DOHH2 (cell line): ENCODE measurements at regions not wholly inside any gene's neighbourhood (a gene's known extent, or its start where the extent isn't known, plus 50 kb on each side); places are given as distances from the start of the nearest gene placed in this dataset.
"Not testable (repeated sequence)": the region's sequence is repeated elsewhere in the genome, so short reads cannot be mapped to it uniquely, and the experiment has no call there.

Experiments
- H3F3A ChIP-seq: fragments of 200-600 bp; sonication (generic), shearing (Covaris generic); 2 replicates; pipeline ENCODE4 v1.6.0; 2016; ENCODE audit warnings: antibody characterized with exemption, mild to moderate bottlenecking; ENCODE audit not compliant: control insufficient read depth, insufficient read depth
- H3K27ac ChIP-seq: fragments of 200-600 bp; sonication (generic); 2 replicates; pipeline ENCODE4 v1.5.1; 2014; ENCODE audit warnings: low read depth, mild to moderate bottlenecking, low read length, moderate library complexity
- H3K27me3 ChIP-seq: fragments of 200-600 bp; sonication (generic); 2 replicates; pipeline ENCODE4 v1.6.1; 2014; ENCODE audit warnings: mild to moderate bottlenecking, low read length, mixed read lengths; ENCODE audit not compliant: control insufficient read depth
- H3K36me3 ChIP-seq: fragments of 200-600 bp; sonication (generic); 2 replicates; pipeline ENCODE4 v1.6.1; 2014; ENCODE audit warnings: mild to moderate bottlenecking, low read length, moderate library complexity, mixed read lengths; ENCODE audit not compliant: control insufficient read depth
- H3K4me1 ChIP-seq: fragments of 200-600 bp; sonication (generic); 2 replicates; pipeline ENCODE4 v1.6.1; 2014; ENCODE audit warnings: mild to moderate bottlenecking, low read length, mixed read lengths; ENCODE audit not compliant: control insufficient read depth
- H3K4me2 ChIP-seq: fragments of 200-600 bp; sonication (generic); 2 replicates; pipeline ENCODE4 v1.6.0; 2014; ENCODE audit warnings: mild to moderate bottlenecking, low read length, moderate library complexity
- H3K4me3 ChIP-seq: fragments of 200-600 bp; sonication (generic); 2 replicates; pipeline ENCODE4 v1.5.1; 2014; ENCODE audit warnings: mild to moderate bottlenecking, low read length, mixed read lengths
- H3K79me2 ChIP-seq: fragments of 200-600 bp; sonication (generic); 2 replicates; pipeline ENCODE4 v1.6.1; 2014; ENCODE audit warnings: mild to moderate bottlenecking, low read length, mixed read lengths; ENCODE audit not compliant: control insufficient read depth
- H3K9me2 ChIP-seq: fragments of 200-600 bp; sonication (generic); replicated peaks from 2 replicates; pipeline ENCODE4 v1.6.1; 2014; ENCODE audit warnings: mild to moderate bottlenecking, low read length, mixed read lengths; ENCODE audit not compliant: control insufficient read depth
- H3K9me3 ChIP-seq: fragments of 200-600 bp; sonication (generic); 2 replicates; pipeline ENCODE4 v1.6.1; 2014; ENCODE audit warnings: antibody characterized with exemption, low read length, mixed read lengths; ENCODE audit not compliant: control insufficient read depth, insufficient read depth
- H4K20me1 ChIP-seq: fragments of 200-600 bp; sonication (generic); 2 replicates; pipeline ENCODE4 v1.6.0; 2014; ENCODE audit warnings: low read depth, mild to moderate bottlenecking, antibody characterized with exemption, low read length, moderate library complexity; ENCODE audit not compliant: control insufficient read depth, insufficient read depth
- CTCF ChIP-seq: fragments of 200-600 bp; sonication (generic); IDR thresholded peaks from one replicate; pipeline ENCODE4 v1.5.1; 2014; ENCODE audit warnings: antibody characterized with exemption, mild to moderate bottlenecking, low read depth, low read length; ENCODE audit not compliant: poor library complexity, severe bottlenecking
- EZH2phosphoT487 ChIP-seq: fragments of 200-600 bp; sonication (generic); IDR thresholded peaks from 2 replicates; pipeline ENCODE4 v1.6.1; 2017; ENCODE audit warnings: borderline replicate concordance, mild to moderate bottlenecking, antibody characterized with exemption, low read length, moderate library complexity, mixed read lengths

DNA sequence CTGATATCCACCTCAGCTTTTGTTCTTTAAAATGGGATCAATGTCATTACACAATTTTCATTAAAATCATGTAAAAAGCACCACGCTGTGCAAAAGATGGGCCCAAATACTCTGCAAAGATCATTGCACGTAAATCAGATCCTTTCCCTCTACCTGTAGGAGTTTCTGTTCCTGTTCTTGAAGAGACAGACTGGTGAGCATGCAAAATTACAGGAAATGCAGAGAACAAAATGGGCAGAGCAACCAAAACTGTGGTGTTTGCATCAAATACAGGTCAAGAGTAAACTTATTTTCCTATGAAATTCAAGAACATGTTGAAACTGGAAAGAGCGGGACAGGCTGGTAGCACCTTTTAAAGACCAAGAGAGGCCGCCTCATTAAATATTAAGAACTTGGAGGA, 294.9 kb upstream of the ADGRL2 start:
- Histone ChIP-seq H3F3A (no peaks in the 10 kb centered on the region), H3K27me3 (no peaks in the 10 kb centered on the region), H3K27ac (no peak overlapping the region), H3K4me3 (no peak overlapping the region), H3K4me2 (no peak overlapping the region), H3K9me3 (no peaks in the 10 kb centered on the region), H4K20me1 (no peaks in the 10 kb centered on the region), H3K79me2 (no peaks in the 10 kb centered on the region), H3K9me2 (no peaks in the 10 kb centered on the region), H3K36me3 (no peaks in the 10 kb centered on the region), H3K4me1 (peaks cover 6% of the 10 kb centered on the region)
- TF ChIP-seq EZH2phosphoT487 (no peak), CTCF (no peak)

DNA sequence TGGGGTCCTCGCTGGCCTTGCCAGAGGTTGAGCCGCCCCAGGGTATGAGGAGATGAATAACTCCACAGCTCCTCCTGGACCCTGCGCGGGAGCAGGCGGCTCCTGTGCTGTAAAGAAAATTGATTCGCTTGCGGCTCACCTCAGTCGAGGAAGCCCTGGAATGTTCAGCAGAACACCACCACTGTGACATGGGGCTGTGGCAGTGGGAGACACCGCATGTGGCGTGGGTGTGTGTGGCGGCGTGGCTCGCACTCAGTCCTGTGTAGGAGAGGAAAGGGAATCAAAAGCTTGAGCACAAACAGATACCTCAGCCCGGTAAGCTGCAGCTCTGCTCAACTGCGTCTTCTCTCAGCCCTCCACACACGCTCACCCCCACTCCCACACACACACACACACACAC, 295.9 kb upstream of the ADGRL2 start:
- H4K20me1 ChIP-seq, H3K9me2 ChIP-seq, H3K9me3 ChIP-seq, H3K4me2 ChIP-seq, H3F3A ChIP-seq, H3K4me3 ChIP-seq, H3K79me2 ChIP-seq, H3K36me3 ChIP-seq, H3K27ac ChIP-seq, H3K27me3 ChIP-seq, H3K4me1 ChIP-seq: not testable (repeated sequence)

DNA sequence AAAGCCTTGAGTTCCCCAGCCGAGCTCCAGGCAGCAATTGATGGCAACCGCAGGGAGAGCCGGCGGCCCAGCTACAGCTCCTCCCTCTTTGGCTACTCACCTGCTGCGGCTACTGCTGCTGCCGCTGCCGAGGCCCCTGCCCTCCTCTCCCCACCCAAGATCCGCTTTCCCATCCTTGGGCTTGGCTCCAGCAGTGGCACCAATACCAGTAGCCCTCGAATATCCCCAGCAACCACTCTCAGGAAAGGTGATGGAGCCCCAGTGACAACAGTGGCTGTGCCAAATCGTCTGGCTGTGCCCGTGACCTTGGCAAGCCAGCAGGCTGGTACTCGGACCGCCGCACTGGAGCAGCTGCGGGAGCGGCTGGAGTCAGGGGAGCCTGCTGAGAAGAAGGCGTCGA, 298.0 kb upstream of the ADGRL2 start:
- not testable (repeated sequence) for H3K79me2 ChIP-seq, H3K9me3 ChIP-seq, H3K27ac ChIP-seq, H3F3A ChIP-seq, H4K20me1 ChIP-seq, H3K4me1 ChIP-seq, H3K9me2 ChIP-seq, H3K36me3 ChIP-seq, H3K4me3 ChIP-seq, H3K4me2 ChIP-seq, H3K27me3 ChIP-seq

DNA sequence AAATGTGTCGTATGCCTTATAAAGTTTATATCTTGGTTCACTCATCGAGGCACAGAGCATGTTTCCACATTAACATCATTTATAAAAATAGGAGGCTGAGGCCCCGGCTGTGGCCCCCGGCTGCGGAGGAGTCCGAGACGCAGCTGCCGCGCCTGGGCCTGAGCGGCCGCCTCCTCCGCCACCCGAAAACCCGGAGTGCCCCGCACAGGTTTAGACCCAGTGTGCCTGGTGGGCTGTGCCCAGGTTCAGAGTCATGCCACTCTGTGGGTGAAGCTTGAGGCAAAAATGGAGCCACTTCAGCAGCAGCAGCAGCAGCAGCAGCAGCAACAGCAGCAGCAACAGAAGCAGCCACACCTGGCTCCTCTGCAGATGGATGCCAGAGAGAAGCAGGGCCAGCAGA, 299.2 kb upstream of the ADGRL2 start:
- H3K4me3 ChIP-seq, H3K9me2 ChIP-seq, H3K9me3 ChIP-seq, H3K4me1 ChIP-seq, H3K27ac ChIP-seq, H3K4me2 ChIP-seq, H4K20me1 ChIP-seq, H3K27me3 ChIP-seq, H3F3A ChIP-seq, H3K36me3 ChIP-seq, H3K79me2 ChIP-seq: not testable (repeated sequence)

- no peak overlapping the region for H3K4me3 ChIP-seq
- no peak overlapping the region for H3K27ac ChIP-seq
- no peak for TF ChIP-seq CTCF
- TF ChIP-seq EZH2phosphoT487, result no peak
- H4K20me1 ChIP-seq, result no peaks in the 10 kb centered on the region
- no peaks in the 10 kb centered on the region for H3K9me2 ChIP-seq
- no peaks in the 10 kb centered on the region for H3K36me3 ChIP-seq
- no peaks in the 10 kb centered on the region for H3K4me1 ChIP-seq
- no peaks in the 10 kb centered on the region for H3K9me3 ChIP-seq
- no peaks in the 10 kb centered on the region for H3K79me2 ChIP-seq
- H3K4me2 ChIP-seq, result no peak overlapping the region
- H3F3A ChIP-seq, result no peaks in the 10 kb centered on the region
- H3K27me3 ChIP-seq, result no peaks in the 10 kb centered on the region
These were observed 301.2 kb upstream of the ADGRL2 start for GRCh38 chr1:81499487-81499886.
